Mesothelial cell of epicardium (in vitro differentiated cells): ENCODE measurements at regions not wholly inside any gene's neighbourhood (a gene's known extent, or its start where the extent isn't known, plus 50 kb on each side); places are given as distances from the start of the nearest gene placed in this dataset.

ENCODE experiments used
- DNase-seq, 2 experiments: peaks; one replicate each; pipeline ENCODE4 v3.0.0; 2021; ENCODE audit warnings: low spot score in 2 of 2; ENCODE audit not compliant: unreplicated experiment in 2 of 2
- H3K27ac Mint-ChIP-seq: 2 replicates; pipeline ENCODE4 v1.8.0; 2021; ENCODE audit warnings: mixed read lengths
- H3K27me3 Mint-ChIP-seq: 2 replicates; pipeline ENCODE4 v1.8.0; 2021; ENCODE audit warnings: low read depth, mixed read lengths
- H3K36me3 Mint-ChIP-seq: 2 replicates; pipeline ENCODE4 v1.8.0; 2021; ENCODE audit warnings: mixed read lengths
- H3K4me1 Mint-ChIP-seq: 2 replicates; pipeline ENCODE4 v1.8.0; 2021; ENCODE audit warnings: mixed read lengths
- H3K4me3 Mint-ChIP-seq: 2 replicates; pipeline ENCODE4 v1.8.0; 2021; ENCODE audit warnings: mild to moderate bottlenecking, moderate library complexity, mixed read lengths
- H3K9me3 Mint-ChIP-seq: 2 replicates; pipeline ENCODE4 v1.8.0; 2021; ENCODE audit warnings: mixed read lengths
- CTCF ChIP-seq: fragments of 200-600 bp; sonication (generic); IDR thresholded peaks from one replicate; pipeline ENCODE4 v1.5.0; 2021; ENCODE audit warnings: antibody characterized with exemption; ENCODE audit not compliant: unreplicated experiment

- Mint-ChIP-seq H3K4me1 (peaks cover 15% of the 10 kb centered on the region), H3K4me3 (no peak overlapping the region), H3K27me3 (peaks cover 22% of the 10 kb centered on the region), H3K36me3 (no peaks in the 10 kb centered on the region), H3K9me3 (no peaks in the 10 kb centered on the region), H3K27ac (no peak overlapping the region)
- DNase-seq: no peak
- no peak for TF ChIP-seq CTCF
Measured at GRCh38 chr2:221096706-221097567, 475.2 kb downstream of the EPHA4 start.

GRCh38 chr2:221097568-221097915, 474.6 kb downstream of the EPHA4 start:
- TF ChIP-seq CTCF: no peak
- DNase-seq: no peak
- Mint-ChIP-seq H3K27me3 (peaks cover 25% of the 10 kb centered on the region), H3K4me1 (peaks cover 15% of the 10 kb centered on the region), H3K4me3 (no peak overlapping the region), H3K27ac (no peak overlapping the region), H3K9me3 (no peaks in the 10 kb centered on the region), H3K36me3 (no peaks in the 10 kb centered on the region)

GRCh38 chr2:221097949-221098348, 474.2 kb downstream of the EPHA4 start:
- no peak for DNase-seq
- peaks cover 25% of the 10 kb centered on the region for H3K27me3 Mint-ChIP-seq
- peaks cover 15% of the 10 kb centered on the region for H3K4me1 Mint-ChIP-seq
- H3K27ac Mint-ChIP-seq: no peak overlapping the region
- H3K36me3 Mint-ChIP-seq: no peaks in the 10 kb centered on the region
- no peak overlapping the region for H3K4me3 Mint-ChIP-seq
- TF ChIP-seq CTCF: no peak
- H3K9me3 Mint-ChIP-seq: no peaks in the 10 kb centered on the region

- Mint-ChIP-seq H3K27ac (no peak overlapping the region), H3K4me3 (no peak overlapping the region), H3K4me1 (peaks cover 21% of the 10 kb centered on the region), H3K36me3 (no peaks in the 10 kb centered on the region), H3K9me3 (no peaks in the 10 kb centered on the region), H3K27me3 (peaks cover 25% of the 10 kb centered on the region)
- DNase-seq: no peak
- no peak for TF ChIP-seq CTCF
Measured at GRCh38 chr2:221100467-221101089, 471.5 kb downstream of the EPHA4 start.

DNA sequence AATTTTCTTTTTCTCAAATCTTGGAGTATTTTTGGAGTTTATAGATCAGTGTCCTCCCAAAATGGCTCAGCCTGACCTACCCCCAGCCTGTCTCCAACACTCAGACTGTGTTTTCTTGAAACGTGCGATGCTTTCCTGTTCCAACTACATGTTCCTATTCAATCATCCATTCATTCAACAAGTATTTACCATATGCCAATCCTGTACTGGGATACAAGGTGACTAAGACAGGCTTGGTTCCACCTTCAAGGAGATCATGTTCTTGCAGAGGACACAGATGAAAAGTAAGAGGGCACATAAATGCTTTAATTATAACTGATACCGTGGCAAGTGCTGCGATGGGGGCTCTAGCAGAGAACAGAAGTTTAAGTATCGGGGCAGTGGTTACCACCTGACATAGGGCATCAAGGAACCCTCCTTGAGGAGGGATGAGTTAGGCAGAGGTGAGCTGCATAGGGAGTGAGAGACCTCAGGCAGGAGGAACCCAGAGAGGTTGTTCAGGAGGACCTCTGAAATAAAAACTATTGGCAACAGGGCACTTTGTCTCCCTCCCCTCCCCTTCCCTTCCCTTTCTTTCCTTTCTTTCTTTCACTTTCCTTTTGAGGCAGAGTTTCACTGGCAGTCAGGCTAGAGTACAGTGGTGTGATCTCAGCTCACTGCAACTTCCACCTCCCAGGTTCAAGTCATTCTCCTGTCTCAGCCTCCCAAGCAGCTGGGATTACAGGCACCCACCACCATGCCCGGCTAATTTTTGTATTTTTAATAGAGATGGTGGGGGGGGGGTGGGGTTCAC, 469.0 kb downstream of the EPHA4 start:
- Mint-ChIP-seq H3K4me1 (peaks cover 17% of the 10 kb centered on the region), H3K27me3 (peaks cover 24% of the 10 kb centered on the region), H3K27ac (no peak overlapping the region), H3K9me3 (no peaks in the 10 kb centered on the region), H3K36me3 (no peaks in the 10 kb centered on the region), H3K4me3 (no peak overlapping the region)
- no peak for DNase-seq
- TF ChIP-seq CTCF: no peak
